CD4-positive, alpha-beta T cell (primary cell): ENCODE measurements at regions not wholly inside any gene's neighbourhood (a gene's known extent, or its start where the extent isn't known, plus 50 kb on each side); places are given as distances from the start of the nearest gene placed in this dataset.
"Not testable (repeated sequence)": the region's sequence is repeated elsewhere in the genome, so short reads cannot be mapped to it uniquely, and the experiment has no call there.

Source experiments
- ATAC-seq: fragments of 200-7000 bp; cut with Tn5 transposase; one replicate; pipeline ENCODE4 v1.10.0; 2022; ENCODE audit warnings: mild to moderate bottlenecking; ENCODE audit not compliant: poor library complexity
- CTCF ChIA-PET: fragments of 350-600 bp; sonication (Branson Sonifier 250); formaldehyde crosslinking; loops from one replicate; lab custom pipeline; 2021; ENCODE audit warnings: antibody characterized with exemption, inconsistent platforms; lab: Charles Lee
- POLR2A ChIA-PET: fragments of 350-600 bp; sonication (Branson Sonifier 250); formaldehyde crosslinking; loops from one replicate; lab custom pipeline; 2021; ENCODE audit warnings: antibody characterized with exemption, inconsistent platforms; lab: Charles Lee
- DNase-seq, 14 experiments: peaks; one replicate each; pipeline ENCODE4 v3.0.0-alpha.2; 2013 to 2020; ENCODE audit warnings: mixed read lengths in 2 of 14
- H3K27ac ChIP-seq, 2 donors: one replicate each; pipeline versions ENCODE4 v1.5.1 to v1.7.0; 2013; ENCODE audit warnings: low read length in 2 of 2, low read depth in 1 of 2, mild to moderate bottlenecking in 1 of 2
- H3K27me3 ChIP-seq, 2 experiments: 1 replicate in 1 of 2; 2 replicates in 1 of 2; pipeline versions ENCODE4 v1.6.1 to v1.7.0; 2013; ENCODE audit warnings: low read length in 2 of 2, control low read depth in 1 of 2, mild to moderate bottlenecking in 1 of 2, moderate library complexity in 1 of 2; ENCODE audit not compliant: insufficient read depth in 2 of 2, control insufficient read depth in 1 of 2
- H3K36me3 ChIP-seq: one replicate; pipeline ENCODE4 v1.6.1; 2013; ENCODE audit warnings: low read length, control low read depth; ENCODE audit not compliant: insufficient read depth
- H3K4me1 ChIP-seq: one replicate; pipeline ENCODE4 v1.6.1; 2013; ENCODE audit warnings: low read length, control low read depth; ENCODE audit not compliant: insufficient read depth
- H3K4me3 ChIP-seq: one replicate; pipeline ENCODE4 v1.5.1; 2013; ENCODE audit warnings: mild to moderate bottlenecking, low read length, moderate library complexity
- H3K9me3 ChIP-seq, 2 experiments: 1 replicate in 1 of 2; 2 replicates in 1 of 2; pipeline versions ENCODE4 v1.6.1 to v1.7.0; 2013; ENCODE audit warnings: low read length in 2 of 2, mild to moderate bottlenecking in 2 of 2, control low read depth in 1 of 2, moderate library complexity in 1 of 2; ENCODE audit not compliant: control insufficient read depth in 1 of 2, insufficient read depth in 1 of 2
- H3K27ac Mint-ChIP-seq: one replicate; pipeline ENCODE4 v1.8.0; 2020; ENCODE audit warnings: mixed read lengths
- H3K27me3 Mint-ChIP-seq: one replicate; pipeline ENCODE4 v1.8.0; 2021; ENCODE audit warnings: mixed read lengths
- H3K36me3 Mint-ChIP-seq: one replicate; pipeline ENCODE4 v1.8.0; 2021; ENCODE audit warnings: low read depth, mixed read lengths
- H3K4me1 Mint-ChIP-seq: one replicate; pipeline ENCODE4 v1.8.0; 2021; ENCODE audit warnings: low read depth, mixed read lengths
- H3K4me3 Mint-ChIP-seq: one replicate; pipeline ENCODE4 v1.8.0; 2020; ENCODE audit warnings: mild to moderate bottlenecking, mixed read lengths
- H3K9me3 Mint-ChIP-seq: one replicate; pipeline ENCODE4 v1.8.0; 2020; ENCODE audit warnings: mixed read lengths
- CTCF ChIP-seq: fragments of 200-600 bp; IDR thresholded peaks from one replicate; pipeline ENCODE4 v1.8.0; 2022; ENCODE audit warnings: antibody characterized with exemption, mild to moderate bottlenecking
- intact Hi-C, 2 experiments: fragments of 100-400 bp; cut with DNase I in 1 of 2; cut with micrococcal nuclease in 1 of 2; formaldehyde crosslinking; loops; one replicate each; pipeline versions ENCODE4 v1.15.1 to v1.9.0; 2023 to 2025; cut with DNase I, micrococcal nuclease

GRCh38 chr11:127943152-127943551 lies 644.2 kb downstream of the ETS1 start:
- H3K27me3 ChIP-seq, result peaks cover 0 to 4% of the 10 kb centered on the region in 2 experiments
- Mint-ChIP-seq H3K4me3 (no peak overlapping the region), H3K36me3 (no peaks in the 10 kb centered on the region), H3K4me1 (no peaks in the 10 kb centered on the region), H3K27me3 (peaks cover 10% of the 10 kb centered on the region), H3K27ac (no peak overlapping the region), H3K9me3 (no peaks in the 10 kb centered on the region)
- no peak for TF ChIP-seq CTCF
- no peaks in the 10 kb centered on the region for H3K9me3 ChIP-seq
- no peak overlapping the region for H3K4me3 ChIP-seq
- ATAC-seq, result no peak
- DNase-seq, result no peak
- H3K27ac ChIP-seq, result no peak overlapping the region
- H3K4me1 ChIP-seq, result no peaks in the 10 kb centered on the region
- intact Hi-C loops, result no loop called here
- H3K36me3 ChIP-seq, result no peaks in the 10 kb centered on the region
- ChIA-PET CTCF (no interaction called here), POLR2A (no interaction called here)

- H3K27me3 Mint-ChIP-seq, H3K4me3 Mint-ChIP-seq, H3K9me3 ChIP-seq, H3K36me3 ChIP-seq, H3K27me3 ChIP-seq, DNase-seq, CTCF ChIA-PET, POLR2A ChIA-PET, H3K27ac Mint-ChIP-seq, H3K4me1 Mint-ChIP-seq, H3K4me1 ChIP-seq, H3K36me3 Mint-ChIP-seq, intact Hi-C loops, H3K9me3 Mint-ChIP-seq, H3K27ac ChIP-seq, H3K4me3 ChIP-seq: not testable (repeated sequence)
- peak; percentile 52 for ATAC-seq
Measured at GRCh38 chr11:127941554-127941953, 645.8 kb downstream of the ETS1 start.

GRCh38 chr11:127939000-127939399 lies 648.4 kb downstream of the ETS1 start:
- Mint-ChIP-seq H3K27ac (no peak overlapping the region), H3K4me1 (no peaks in the 10 kb centered on the region), H3K9me3 (no peaks in the 10 kb centered on the region), H3K4me3 (no peak overlapping the region), H3K27me3 (peaks cover 19% of the 10 kb centered on the region), H3K36me3 (no peaks in the 10 kb centered on the region)
- H3K27me3 ChIP-seq, result peaks cover 0 to 3% of the 10 kb centered on the region in 2 experiments
- H3K4me3 ChIP-seq, result no peak overlapping the region
- ChIA-PET POLR2A (no interaction called here), CTCF (no interaction called here)
- no peaks in the 10 kb centered on the region for H3K4me1 ChIP-seq
- no peak for TF ChIP-seq CTCF
- H3K27ac ChIP-seq, result no peak overlapping the region
- intact Hi-C loops, result no loop called here
- no peak for DNase-seq
- H3K36me3 ChIP-seq, result no peaks in the 10 kb centered on the region
- ATAC-seq, result no peak
- no peaks in the 10 kb centered on the region for H3K9me3 ChIP-seq

GRCh38 chr11:127935081-127935480 lies 652.3 kb downstream of the ETS1 start:
- POLR2A ChIA-PET, result no interaction called here
- Mint-ChIP-seq H3K4me3 (no peak overlapping the region), H3K9me3 (no peaks in the 10 kb centered on the region)

GRCh38 chr11:127933961-127934360 lies 653.4 kb downstream of the ETS1 start:
- H3K4me3 ChIP-seq, H3K9me3 ChIP-seq, H3K36me3 ChIP-seq, intact Hi-C loops, H3K4me1 Mint-ChIP-seq, H3K4me1 ChIP-seq, H3K4me3 Mint-ChIP-seq, CTCF ChIA-PET, DNase-seq, ATAC-seq, H3K27ac ChIP-seq, H3K27me3 ChIP-seq, H3K27ac Mint-ChIP-seq, H3K9me3 Mint-ChIP-seq, H3K36me3 Mint-ChIP-seq: not testable (repeated sequence)
- POLR2A ChIA-PET, result interaction anchor here (0.6 kb wide), 1 partner anchor 16 kb away, joined by 3 read pairs; no protein-coding TSS in a partner anchor
- H3K27me3 Mint-ChIP-seq, result peaks cover 27% of the 10 kb centered on the region

More at GRCh38 chr11:127935081-127935480, 652.3 kb downstream of the ETS1 start:
- no peak for TF ChIP-seq CTCF
- CTCF ChIA-PET, result no interaction called here
- no peak for DNase-seq
- ATAC-seq, result no peak
- H3K27me3 ChIP-seq, result peaks cover 0 to 3% of the 10 kb centered on the region in 2 experiments
- H3K9me3 ChIP-seq, result no peaks in the 10 kb centered on the region
- H3K36me3 ChIP-seq, result no peaks in the 10 kb centered on the region
- H3K27ac ChIP-seq, result no peak overlapping the region
- no peaks in the 10 kb centered on the region for H3K4me1 ChIP-seq
- Mint-ChIP-seq H3K4me1 (no peaks in the 10 kb centered on the region), H3K36me3 (no peaks in the 10 kb centered on the region), H3K27me3 (peaks cover 21% of the 10 kb centered on the region), H3K27ac (no peak overlapping the region)
- intact Hi-C loops, result no loop called here
- no peak overlapping the region for H3K4me3 ChIP-seq
